HEK293 (cell line): ENCODE measurements at regions not wholly inside any gene's neighbourhood (a gene's known extent, or its start where the extent isn't known, plus 50 kb on each side); places are given as distances from the start of the nearest gene placed in this dataset.

Experiments
- CTCF ChIA-PET: fragments of 350-600 bp; formaldehyde crosslinking; extraction: SDS; loops from one replicate; lab custom pipeline; 2021; ENCODE audit warnings: antibody characterized with exemption; lab: Yijun Ruan, JAX
- POLR2A ChIA-PET: fragments of 300-600 bp; formaldehyde crosslinking; extraction: SDS; loops from one replicate; lab custom pipeline; 2020; ENCODE audit warnings: antibody characterized with exemption, inconsistent platforms; lab: Yijun Ruan, JAX
- H3K27ac ChIP-seq: fragments of 200-500 bp; sonication (Bioruptor generic); 2 replicates; pipeline ENCODE4 v1.5.1; 2014; ENCODE audit warnings: low read depth, low read length, control low read depth, inconsistent platforms; ENCODE audit errors: extremely low read depth
- H3K36me3 ChIP-seq, 2 experiments: fragments of 200-500 bp in 1 of 2; sonication (Bioruptor generic) in 1 of 2; 1 replicate in 1 of 2; 2 replicates in 1 of 2; pipeline ENCODE4 v1.5.1; 2014 to 2017; ENCODE audit warnings: inconsistent platforms in 2 of 2, low read length in 2 of 2; ENCODE audit not compliant: control insufficient read depth in 2 of 2, insufficient read depth in 1 of 2
- H3K4me1 ChIP-seq: fragments of 200-500 bp; sonication (Bioruptor generic); 2 replicates; pipeline ENCODE4 v1.5.1; 2014; ENCODE audit warnings: mild to moderate bottlenecking, low read length, inconsistent platforms; ENCODE audit not compliant: control insufficient read depth, insufficient read depth
- H3K4me3 ChIP-seq: 2 replicates; pipeline ENCODE4 v1.5.1; 2011; ENCODE audit warnings: low read depth, mild to moderate bottlenecking, control low read depth, low read length, moderate library complexity
- H3K9me3 ChIP-seq: fragments of 200-500 bp; sonication (Bioruptor generic); 2 replicates; pipeline ENCODE4 v1.5.1; 2014; ENCODE audit warnings: low read depth, low read length, inconsistent platforms; ENCODE audit not compliant: control insufficient read depth, insufficient read depth
- AEBP2 ChIP-seq: fragments of 450-650 bp; formaldehyde crosslinking; IDR thresholded peaks from 2 replicates; pipeline ENCODE4 v1.5.1; 2016; ENCODE audit warnings: missing biosample characterization, missing genetic modification characterization, borderline replicate concordance
- EGR2 ChIP-seq: fragments of 450-650 bp; formaldehyde crosslinking; IDR thresholded peaks from 2 replicates; pipeline ENCODE4 v1.5.1; 2016; ENCODE audit warnings: low read depth, missing biosample characterization, missing genetic modification characterization
- ELK4 ChIP-seq: IDR thresholded peaks from 2 replicates; pipeline ENCODE4 v1.6.1; 2011; ENCODE audit warnings: mild to moderate bottlenecking, low read depth, low read length, borderline replicate concordance
- GFI1B ChIP-seq: fragments of 450-650 bp; formaldehyde crosslinking; IDR thresholded peaks from 2 replicates; pipeline ENCODE4 v1.5.1; 2016; ENCODE audit warnings: missing biosample characterization, missing genetic modification characterization
- GLI2 ChIP-seq: fragments of 450-650 bp; formaldehyde crosslinking; IDR thresholded peaks from 2 replicates; pipeline ENCODE4; 2017; ENCODE audit warnings: missing biosample characterization, missing genetic modification characterization, low read depth, borderline replicate concordance
- HIC1 ChIP-seq: fragments of 450-650 bp; formaldehyde crosslinking; IDR thresholded peaks from 2 replicates; pipeline ENCODE4 v1.5.1; 2016; ENCODE audit warnings: missing biosample characterization, missing genetic modification characterization
- HOXD13 ChIP-seq: sonication (generic); formaldehyde crosslinking; IDR thresholded peaks from 2 replicates; pipeline ENCODE4 v1.8.0; 2022; ENCODE audit warnings: missing genetic modification reagents, borderline replicate concordance
- KLF16 ChIP-seq: fragments of 450-650 bp; formaldehyde crosslinking; IDR thresholded peaks from 2 replicates; pipeline ENCODE4 v1.5.1; 2017; ENCODE audit warnings: missing biosample characterization, missing genetic modification characterization
- PBX3 ChIP-seq: sonication (generic); formaldehyde crosslinking; IDR thresholded peaks from 2 replicates; pipeline ENCODE4 v1.8.1; 2022; ENCODE audit warnings: mild to moderate bottlenecking, moderate library complexity, missing genetic modification reagents
- PRDM4 ChIP-seq: fragments of 450-650 bp; formaldehyde crosslinking; IDR thresholded peaks from 2 replicates; pipeline ENCODE4 v1.5.1; 2017; ENCODE audit warnings: missing biosample characterization, missing genetic modification characterization
- ZFHX2 ChIP-seq: fragments of 450-650 bp; formaldehyde crosslinking; conservative IDR thresholded peaks from 2 replicates; pipeline ENCODE4 v1.5.1; 2016; ENCODE audit warnings: missing biosample characterization, missing genetic modification characterization
- ZFP3 ChIP-seq: fragments of 450-650 bp; formaldehyde crosslinking; IDR thresholded peaks from 2 replicates; pipeline ENCODE4 v1.5.1; 2016; ENCODE audit warnings: low read depth, missing biosample characterization, missing genetic modification characterization
- ZNF114 ChIP-seq: fragments of 450-650 bp; formaldehyde crosslinking; IDR thresholded peaks from 2 replicates; pipeline ENCODE4 v1.5.0; 2017; ENCODE audit warnings: missing biosample characterization, missing genetic modification characterization
- ZNF2 ChIP-seq: fragments of 450-650 bp; formaldehyde crosslinking; IDR thresholded peaks from 2 replicates; pipeline ENCODE4 v1.5.1; 2016; ENCODE audit warnings: missing biosample characterization, missing genetic modification characterization
- ZNF311 ChIP-seq: fragments of 450-650 bp; formaldehyde crosslinking; IDR thresholded peaks from 2 replicates; pipeline ENCODE4 v1.5.1; 2017; ENCODE audit warnings: missing biosample characterization, missing genetic modification characterization, borderline replicate concordance
- ZNF366 ChIP-seq: fragments of 450-650 bp; formaldehyde crosslinking; conservative IDR thresholded peaks from 2 replicates; pipeline ENCODE4 v1.5.1; 2016; ENCODE audit warnings: missing biosample characterization, missing genetic modification characterization
- ZNF623 ChIP-seq: fragments of 450-650 bp; formaldehyde crosslinking; IDR thresholded peaks from 2 replicates; pipeline ENCODE4 v1.5.1; 2016; ENCODE audit warnings: missing biosample characterization, missing genetic modification characterization
- ZNF626 ChIP-seq: fragments of 450-650 bp; sonication (Bioruptor Pico); formaldehyde crosslinking; IDR thresholded peaks from 2 replicates; pipeline ENCODE4 v1.5.1; 2018; ENCODE audit warnings: missing biosample characterization, missing genetic modification characterization, inconsistent platforms
- ZNF843 ChIP-seq: fragments of 450-650 bp; formaldehyde crosslinking; IDR thresholded peaks from 2 replicates; pipeline ENCODE4 v1.5.1; 2016; ENCODE audit warnings: missing biosample characterization, missing genetic modification characterization
- ZSCAN16 ChIP-seq: fragments of 450-650 bp; formaldehyde crosslinking; IDR thresholded peaks from 2 replicates; pipeline ENCODE4 v1.5.1; 2016; ENCODE audit warnings: missing biosample characterization, missing genetic modification characterization
- ZSCAN5A ChIP-seq: fragments of 450-650 bp; formaldehyde crosslinking; IDR thresholded peaks from 2 replicates; pipeline ENCODE4 v1.5.1; 2016; ENCODE audit warnings: missing biosample characterization, missing genetic modification characterization

GRCh38 chr18:75805265-75805664, 377.8 kb upstream of the SMIM21 start (continued):
- TF ChIP-seq ZSCAN5A (tag by site-specific recombination): no peak
- no peak for TF ChIP-seq GFI1B (tag by site-specific recombination)

GRCh38 chr18:75802681-75803080, 375.2 kb upstream of the SMIM21 start:
- POLR2A ChIA-PET: no interaction called here
- no peak overlapping the region for H3K4me3 ChIP-seq
- no peaks in the 10 kb centered on the region for H3K36me3 ChIP-seq
- no peaks in the 10 kb centered on the region for H3K9me3 ChIP-seq
- no peak overlapping the region for H3K27ac ChIP-seq
- TF ChIP-seq ZSCAN16 (tag by site-specific recombination) (no peak), ZFP3 (no peak), ZFHX2 (tag by site-specific recombination) (no peak)
- CTCF ChIA-PET: interaction anchor here (0.5 kb wide), 1 partner anchor 456 kb away, joined by 4 read pairs; no protein-coding TSS in a partner anchor
- no peaks in the 10 kb centered on the region for H3K4me1 ChIP-seq

GRCh38 chr18:75801178-75801577, 373.7 kb upstream of the SMIM21 start:
- no peak overlapping the region for H3K4me3 ChIP-seq
- CTCF ChIA-PET: no interaction called here
- H3K36me3 ChIP-seq: no peaks in the 10 kb centered on the region
- H3K4me1 ChIP-seq: no peaks in the 10 kb centered on the region
- POLR2A ChIA-PET: no interaction called here
- TF ChIP-seq ELK4: no peak
- no peak for TF ChIP-seq KLF16 (tag by site-specific recombination)
- no peak for TF ChIP-seq ZNF114 (tag by site-specific recombination)
- no peak for TF ChIP-seq PBX3
- TF ChIP-seq EGR2 (tag by site-specific recombination): no peak
- TF ChIP-seq, all 188 proteins: peak for 0
- Histone ChIP-seq H3K27ac (no peak overlapping the region), H3K9me3 (no peaks in the 10 kb centered on the region)

GRCh38 chr18:75800331-75800648, 372.8 kb upstream of the SMIM21 start:
- no peak overlapping the region for H3K27ac ChIP-seq
- TF ChIP-seq GLI2 (tag by site-specific recombination) (no peak), ZNF366 (no peak), PRDM4 (tag by site-specific recombination) (no peak), ZNF311 (tag by site-specific recombination) (no peak), KLF16 (tag by site-specific recombination) (no peak), ZNF2 (tag by site-specific recombination) (no peak), HIC1 (no peak), ZNF626 (tag by site-specific recombination) (no peak), HOXD13 (no peak), ZNF623 (no peak), AEBP2 (tag by site-specific recombination) (no peak), ZNF843 (tag by site-specific recombination) (no peak)
- H3K9me3 ChIP-seq: no peaks in the 10 kb centered on the region
- ChIA-PET POLR2A (no interaction called here), CTCF (no interaction called here)
- H3K36me3 ChIP-seq: no peaks in the 10 kb centered on the region
- H3K4me1 ChIP-seq: no peaks in the 10 kb centered on the region
- H3K4me3 ChIP-seq: no peak overlapping the region
